ENCODE measurements at regions not wholly inside any gene's neighbourhood (a gene's known extent, or its start where the extent isn't known, plus 50 kb on each side); places are given as distances from the start of the nearest gene placed in this dataset.

- Histone ChIP-seq H3K36me3 (no peaks in the 10 kb centered on the region), H3K27me3 (no peaks in the 10 kb centered on the region), H3K27ac (no peak overlapping the region), H3K4me1 (ENCODE audit: low read depth) (no peaks in the 10 kb centered on the region), H3K9me3 (ENCODE audit: low read depth) (no peaks in the 10 kb centered on the region), H3K4me3 (no peak overlapping the region)
- TF ChIP-seq CTCF (IDR thresholded peaks at IDR 0.05; ENCODE audit: low read depth, low read length): no peak
- DNase-seq (ENCODE audit: low read depth in 1 of 2, low spot score in 1 of 2): no peak
Measured at GRCh38 chr1:220326578-220326977, 54.3 kb upstream of the RAB3GAP2 start.

- no peaks in the 10 kb centered on the region for H3K27me3 ChIP-seq
- H3K9me3 ChIP-seq (ENCODE audit: low read depth): no peaks in the 10 kb centered on the region
- H3K27ac ChIP-seq: no peak overlapping the region
- no peaks in the 10 kb centered on the region for H3K36me3 ChIP-seq
- DNase-seq (ENCODE audit: low read depth in 1 of 2, low spot score in 1 of 2): no peak
- H3K4me1 ChIP-seq (ENCODE audit: low read depth): no peaks in the 10 kb centered on the region
- H3K4me3 ChIP-seq: no peak overlapping the region
- TF ChIP-seq CTCF (IDR thresholded peaks at IDR 0.05; ENCODE audit: low read depth, low read length): no peak
Measured at GRCh38 chr1:220325306-220325995, 53.2 kb upstream of the RAB3GAP2 start.

- H3K4me3 ChIP-seq: no peak overlapping the region
- no peaks in the 10 kb centered on the region for H3K36me3 ChIP-seq
- TF ChIP-seq CTCF (IDR thresholded peaks at IDR 0.05; ENCODE audit: low read depth, low read length): no peak
- DNase-seq (ENCODE audit: low read depth in 1 of 2, low spot score in 1 of 2): no peak
- H3K27me3 ChIP-seq: no peaks in the 10 kb centered on the region
- no peaks in the 10 kb centered on the region for H3K4me1 ChIP-seq (ENCODE audit: low read depth)
- no peak overlapping the region for H3K27ac ChIP-seq
- H3K9me3 ChIP-seq (ENCODE audit: low read depth): no peaks in the 10 kb centered on the region
Measured at GRCh38 chr1:220323717-220324116, 51.5 kb upstream of the RAB3GAP2 start.

- Histone ChIP-seq H3K4me3 (no peak overlapping the region), H3K27ac (no peak overlapping the region), H3K36me3 (no peaks in the 10 kb centered on the region), H3K27me3 (no peaks in the 10 kb centered on the region), H3K9me3 (ENCODE audit: low read depth) (no peaks in the 10 kb centered on the region), H3K4me1 (ENCODE audit: low read depth) (no peaks in the 10 kb centered on the region)
- DNase-seq (ENCODE audit: low read depth in 1 of 2, low spot score in 1 of 2): no peak
- TF ChIP-seq CTCF (IDR thresholded peaks at IDR 0.05; ENCODE audit: low read depth, low read length): no peak
Measured at GRCh38 chr1:220322570-220322969, 50.3 kb upstream of the RAB3GAP2 start.

Measured in cardiac muscle cell (in vitro differentiated cells and primary cell).